ENCODE measurements at regions not wholly inside any gene's neighbourhood (a gene's known extent, or its start where the extent isn't known, plus 50 kb on each side); places are given as distances from the start of the nearest gene placed in this dataset.

DNA sequence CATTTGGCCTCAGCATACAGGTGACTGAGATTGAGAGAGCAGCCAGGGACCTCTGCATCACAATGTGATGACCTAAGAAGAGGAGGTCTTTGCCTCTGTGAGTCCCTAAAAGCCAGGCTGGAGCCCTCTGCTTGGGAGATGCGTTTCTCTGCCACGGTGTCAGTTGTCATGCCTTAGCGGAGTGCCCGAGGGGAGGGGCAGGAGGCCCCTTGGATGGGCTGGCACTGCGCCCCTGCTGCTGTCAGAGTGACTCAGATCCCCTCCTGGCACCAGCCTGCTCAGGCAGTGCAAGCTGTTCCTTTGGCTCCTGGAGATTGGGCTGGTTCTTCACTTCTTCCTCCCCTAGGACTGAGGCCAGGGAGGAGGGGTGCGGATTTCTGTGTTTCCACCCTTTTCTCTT is 64.9 kb upstream of the KCNA5 start:
- no peak overlapping the region for H3K4me2 ChIP-seq (ENCODE audit: insufficient read depth, low read length)
- H3K4me3 ChIP-seq (ENCODE audit: insufficient read depth, low read length) = no peak overlapping the region
- no peaks in the 10 kb centered on the region for H3K36me3 ChIP-seq (ENCODE audit: insufficient read depth, low read length)
- no peaks in the 10 kb centered on the region for H4K20me1 ChIP-seq (ENCODE audit: insufficient read depth, low read length)
- no peaks in the 10 kb centered on the region for H3K79me2 ChIP-seq (ENCODE audit: insufficient read depth, low read length)
- no peak for DNase-seq (ENCODE audit: insufficient read length, low spot score, missing footprints)
- no peaks in the 10 kb centered on the region for H3K4me1 ChIP-seq (ENCODE audit: insufficient read depth, low read length)
- TF ChIP-seq, protein P1, sequence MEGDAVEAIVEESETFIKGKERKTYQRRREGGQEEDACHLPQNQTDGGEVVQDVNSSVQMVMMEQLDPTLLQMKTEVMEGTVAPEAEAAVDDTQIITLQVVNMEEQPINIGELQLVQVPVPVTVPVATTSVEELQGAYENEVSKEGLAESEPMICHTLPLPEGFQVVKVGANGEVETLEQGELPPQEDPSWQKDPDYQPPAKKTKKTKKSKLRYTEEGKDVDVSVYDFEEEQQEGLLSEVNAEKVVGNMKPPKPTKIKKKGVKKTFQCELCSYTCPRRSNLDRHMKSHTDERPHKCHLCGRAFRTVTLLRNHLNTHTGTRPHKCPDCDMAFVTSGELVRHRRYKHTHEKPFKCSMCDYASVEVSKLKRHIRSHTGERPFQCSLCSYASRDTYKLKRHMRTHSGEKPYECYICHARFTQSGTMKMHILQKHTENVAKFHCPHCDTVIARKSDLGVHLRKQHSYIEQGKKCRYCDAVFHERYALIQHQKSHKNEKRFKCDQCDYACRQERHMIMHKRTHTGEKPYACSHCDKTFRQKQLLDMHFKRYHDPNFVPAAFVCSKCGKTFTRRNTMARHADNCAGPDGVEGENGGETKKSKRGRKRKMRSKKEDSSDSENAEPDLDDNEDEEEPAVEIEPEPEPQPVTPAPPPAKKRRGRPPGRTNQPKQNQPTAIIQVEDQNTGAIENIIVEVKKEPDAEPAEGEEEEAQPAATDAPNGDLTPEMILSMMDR (IDR thresholded peaks at IDR 0.05; ENCODE audit: extremely low read depth, low read depth, low read length) = no peak
- no peaks in the 10 kb centered on the region for H3K27me3 ChIP-seq (ENCODE audit: insufficient read depth, low read length)
- H2AFZ ChIP-seq (ENCODE audit: low read length) = no peak overlapping the region
- H3K9me3 ChIP-seq (ENCODE audit: low read depth, low read length) = no peaks in the 10 kb centered on the region
- H3K27ac ChIP-seq (ENCODE audit: low read depth, low read length) = no peak overlapping the region

DNA sequence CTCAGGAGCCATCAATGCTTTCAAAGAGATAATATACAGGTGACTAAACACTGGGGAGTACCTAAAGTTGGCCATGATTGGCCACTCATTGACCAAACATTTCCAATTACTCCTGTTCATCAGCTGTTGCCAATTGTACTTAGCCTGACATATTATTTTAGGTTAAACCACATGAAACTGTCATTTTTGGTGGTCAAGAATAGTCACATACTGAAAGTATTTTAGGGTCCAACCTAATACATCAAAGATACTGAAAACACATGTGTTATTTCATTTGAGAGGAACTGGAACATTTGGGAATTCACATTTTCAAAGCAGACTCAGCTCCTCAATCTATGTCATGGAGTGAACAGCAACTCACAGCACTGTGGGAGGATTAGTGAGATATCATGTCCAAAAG is 63.9 kb upstream of the KCNA5 start:
- no peaks in the 10 kb centered on the region for H4K20me1 ChIP-seq (ENCODE audit: insufficient read depth, low read length)
- no peaks in the 10 kb centered on the region for H3K27me3 ChIP-seq (ENCODE audit: insufficient read depth, low read length)
- H2AFZ ChIP-seq (ENCODE audit: low read length) = no peak overlapping the region
- H3K4me1 ChIP-seq (ENCODE audit: insufficient read depth, low read length) = no peaks in the 10 kb centered on the region
- H3K79me2 ChIP-seq (ENCODE audit: insufficient read depth, low read length) = no peaks in the 10 kb centered on the region
- no peak for DNase-seq (ENCODE audit: insufficient read length, low spot score, missing footprints)
- H3K36me3 ChIP-seq (ENCODE audit: insufficient read depth, low read length) = no peaks in the 10 kb centered on the region
- TF ChIP-seq, protein P1 (IDR thresholded peaks at IDR 0.05; ENCODE audit: extremely low read depth, low read depth, low read length) = no peak
- no peaks in the 10 kb centered on the region for H3K9me3 ChIP-seq (ENCODE audit: low read depth, low read length)
- no peak overlapping the region for H3K27ac ChIP-seq (ENCODE audit: low read depth, low read length)
- H3K4me2 ChIP-seq (ENCODE audit: insufficient read depth, low read length) = no peak overlapping the region
- no peak overlapping the region for H3K4me3 ChIP-seq (ENCODE audit: insufficient read depth, low read length)

DNA sequence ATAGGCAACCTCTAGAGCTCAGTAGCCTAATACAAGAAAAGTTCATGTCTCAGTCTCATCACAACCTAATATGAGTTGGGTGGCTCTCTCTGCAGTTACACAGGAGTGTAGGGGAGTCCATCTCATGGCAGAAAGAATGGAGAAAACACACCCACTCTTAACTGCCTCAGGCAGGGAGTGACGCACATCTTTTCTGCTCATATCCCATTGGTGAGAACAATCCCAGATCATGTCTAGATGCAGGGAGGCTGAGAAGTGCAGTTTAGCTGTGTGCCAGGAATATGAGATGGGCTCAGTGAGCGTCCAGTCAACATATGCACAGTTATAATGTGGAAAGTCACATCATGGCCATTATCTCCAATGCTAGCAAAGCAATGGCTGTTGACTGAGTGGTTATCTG is 59.3 kb upstream of the KCNA5 start:
- H3K4me3 ChIP-seq (ENCODE audit: insufficient read depth, low read length) = no peak overlapping the region
- no peaks in the 10 kb centered on the region for H3K4me1 ChIP-seq (ENCODE audit: insufficient read depth, low read length)
- H2AFZ ChIP-seq (ENCODE audit: low read length) = no peak overlapping the region
- TF ChIP-seq, protein P1 (IDR thresholded peaks at IDR 0.05; ENCODE audit: extremely low read depth, low read depth, low read length) = no peak
- H3K9me3 ChIP-seq (ENCODE audit: low read depth, low read length) = no peaks in the 10 kb centered on the region
- no peaks in the 10 kb centered on the region for H4K20me1 ChIP-seq (ENCODE audit: insufficient read depth, low read length)
- H3K27me3 ChIP-seq (ENCODE audit: insufficient read depth, low read length) = no peaks in the 10 kb centered on the region
- no peaks in the 10 kb centered on the region for H3K36me3 ChIP-seq (ENCODE audit: insufficient read depth, low read length)
- no peaks in the 10 kb centered on the region for H3K79me2 ChIP-seq (ENCODE audit: insufficient read depth, low read length)
- no peak for DNase-seq (ENCODE audit: insufficient read length, low spot score, missing footprints)
- H3K27ac ChIP-seq (ENCODE audit: low read depth, low read length) = no peak overlapping the region
- no peak overlapping the region for H3K4me2 ChIP-seq (ENCODE audit: insufficient read depth, low read length)

DNA sequence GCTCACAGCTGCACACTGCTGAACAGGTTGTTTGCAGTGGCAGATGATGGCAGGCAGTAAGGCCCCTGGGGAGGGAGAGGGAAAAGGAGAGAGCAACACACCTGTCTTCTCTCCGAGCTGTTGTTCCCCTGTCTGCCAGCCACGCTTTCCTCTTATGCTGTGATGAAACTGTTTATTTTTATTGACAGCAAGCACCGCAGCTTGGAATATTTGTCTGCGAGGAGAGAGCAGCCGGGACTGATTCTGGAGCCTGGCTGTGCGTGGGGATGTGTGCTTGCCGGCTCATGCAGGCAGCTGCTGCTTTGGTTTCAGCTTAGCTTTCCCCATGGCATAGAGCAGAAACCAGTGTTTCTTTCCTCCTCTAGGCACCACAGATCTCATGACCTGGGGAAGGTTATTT is 58.7 kb upstream of the KCNA5 start:
- TF ChIP-seq, protein P1 (IDR thresholded peaks at IDR 0.05; ENCODE audit: extremely low read depth, low read depth, low read length) = no peak
- Histone ChIP-seq H3K79me2 (ENCODE audit: insufficient read depth, low read length) (no peaks in the 10 kb centered on the region), H3K9me3 (ENCODE audit: low read depth, low read length) (no peaks in the 10 kb centered on the region), H3K27ac (ENCODE audit: low read depth, low read length) (no peak overlapping the region), H4K20me1 (ENCODE audit: insufficient read depth, low read length) (no peaks in the 10 kb centered on the region), H3K4me3 (ENCODE audit: insufficient read depth, low read length) (no peak overlapping the region), H3K27me3 (ENCODE audit: insufficient read depth, low read length) (no peaks in the 10 kb centered on the region), H2AFZ (ENCODE audit: low read length) (no peak overlapping the region), H3K4me1 (ENCODE audit: insufficient read depth, low read length) (no peaks in the 10 kb centered on the region), H3K4me2 (ENCODE audit: insufficient read depth, low read length) (no peak overlapping the region), H3K36me3 (ENCODE audit: insufficient read depth, low read length) (no peaks in the 10 kb centered on the region)
- no peak for DNase-seq (ENCODE audit: insufficient read length, low spot score, missing footprints)
